Transverse colon (tissue), 4 donors: ENCODE measurements at regions not wholly inside any gene's neighbourhood (a gene's known extent, or its start where the extent isn't known, plus 50 kb on each side); places are given as distances from the start of the nearest gene placed in this dataset.

Source experiments
- CTCF ChIP-seq, 5 experiments: fragments of 200-600 bp in 3 of 5; fragments of 450-650 bp in 2 of 5; sonication (generic) in 3 of 5; IDR thresholded peaks; 1 replicate in 2 of 5; 2 replicates in 3 of 5; pipeline ENCODE4 v1.5.1; 2016 to 2017; ENCODE audit warnings: antibody characterized with exemption in 5 of 5, inconsistent platforms in 3 of 5, mild to moderate bottlenecking in 2 of 5, moderate library complexity in 1 of 5
- POLR2A ChIP-seq: fragments of 450-650 bp; IDR thresholded peaks from one replicate; pipeline ENCODE4 v1.6.1; 2016; ENCODE audit warnings: antibody characterized with exemption, mild to moderate bottlenecking, moderate library complexity
- POLR2AphosphoS5 ChIP-seq, 3 donors: sonication (generic); formaldehyde crosslinking; IDR thresholded peaks; one replicate each; pipeline ENCODE4 v1.6.1; 2016; ENCODE audit warnings: antibody characterized with exemption in 3 of 3

DNA sequence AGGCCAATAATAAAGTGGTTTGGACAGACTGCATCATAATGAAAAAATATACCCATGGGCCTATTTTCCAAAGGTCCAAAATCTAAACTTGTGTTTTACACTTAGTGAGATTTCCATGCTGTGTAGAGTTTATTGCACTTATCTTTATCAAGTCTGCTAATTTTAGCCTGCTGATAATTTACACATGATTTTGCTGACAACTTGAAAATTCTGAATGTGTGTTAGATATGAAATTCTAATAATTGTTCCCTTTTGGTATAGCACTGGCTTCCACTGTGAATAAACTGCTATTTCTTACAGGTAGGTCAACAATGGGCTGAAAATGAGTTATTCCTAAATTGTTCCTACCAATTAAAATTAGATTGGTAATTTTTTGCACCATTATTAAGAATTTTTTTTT lies 589.1 kb upstream of the ANO3 start:
- TF ChIP-seq CTCF (IDR thresholded peaks at IDR 0.05) (no peak), POLR2AphosphoS5 (IDR thresholded peaks at IDR 0.05) (no peak), POLR2A (no peak)
